ENCODE measurements at regions not wholly inside any gene's neighbourhood (a gene's known extent, or its start where the extent isn't known, plus 50 kb on each side); places are given as distances from the start of the nearest gene placed in this dataset.

GRCh38 chr5:171606414-171607024 lies 179.1 kb upstream of the SMIM23 start:
- dilution Hi-C loops (cut with HindIII; ENCODE audit: low sequenced_read_pairs, unreplicated experiment): no loop called here
- H3K4me2 ChIP-seq (ENCODE audit: low read depth, low read length): no peak overlapping the region

More at GRCh38 chr5:171606414-171607024, 179.1 kb upstream of the SMIM23 start:
- no peak overlapping the region for H3K4ac ChIP-seq (ENCODE audit: low read depth, low read length)
- H3K23ac ChIP-seq (ENCODE audit: low read depth, low read length): no peak overlapping the region
- intact Hi-C loops (cut with micrococcal nuclease) (no loop called here), in situ Hi-C loops (cut with MboI; ENCODE audit: low sequenced_read_pairs) (loop anchor here (25.0 kb wide), 1 partner anchor 431 kb away; no protein-coding TSS in a partner anchor)
- peaks cover 4% of the 10 kb centered on the region for H3K9me3 ChIP-seq (ENCODE audit: control insufficient read depth, insufficient read depth, low read length)
- H3K14ac ChIP-seq (replicated peaks; ENCODE audit: low read depth, low read length): no peak overlapping the region
- H2BK5ac ChIP-seq (ENCODE audit: low read depth, low read length, poor library complexity, severe bottlenecking): no peak overlapping the region
- no peaks in the 10 kb centered on the region for H3K36me3 ChIP-seq (ENCODE audit: control insufficient read depth, insufficient read depth, low read length)
- ATAC-seq (ENCODE audit: low read depth): no peak
- H3K27me3 ChIP-seq (ENCODE audit: control insufficient read depth, insufficient read depth, low read length): peaks cover 19% of the 10 kb centered on the region
- no peak overlapping the region for H2BK20ac ChIP-seq (ENCODE audit: low read depth, low read length)
- H4K20me1 ChIP-seq (ENCODE audit: insufficient read depth, low read length): no peaks in the 10 kb centered on the region
- no peak overlapping the region for H4K5ac ChIP-seq (ENCODE audit: low read depth, low read length)
- no peak overlapping the region for H2BK120ac ChIP-seq (ENCODE audit: low read depth, low read length)
- peak; percentile 27; the same call in 1 of the 2 replicates for TF ChIP-seq CTCF (conservative IDR thresholded peaks at IDR 0.05; ENCODE audit: low read depth, low read length)
- TF ChIP-seq SMC3 (IDR thresholded peaks at IDR 0.05; ENCODE audit: low read depth, low read length): peak; percentile 23; the same call in 1 of the 2 replicates
- no peak for TF ChIP-seq CHD1 (IDR thresholded peaks at IDR 0.05; ENCODE audit: low read depth, low read length)
- TF ChIP-seq RCOR1 (IDR thresholded peaks at IDR 0.05; ENCODE audit: insufficient replicate concordance, low read length): no peak
- peak; percentile 35 for TF ChIP-seq RAD21 (IDR thresholded peaks at IDR 0.05; ENCODE audit: low read length)
- TF ChIP-seq MXI1 (IDR thresholded peaks at IDR 0.05; ENCODE audit: borderline replicate concordance, low read depth, low read length): no peak
- no peak for TF ChIP-seq NFE2L2 (IDR thresholded peaks at IDR 0.05; ENCODE audit: low read depth, low read length)
- no peak for TF ChIP-seq USF2 (IDR thresholded peaks at IDR 0.05; ENCODE audit: low read depth, low read length)
- no peak for TF ChIP-seq ELK1 (IDR thresholded peaks at IDR 0.05; ENCODE audit: borderline replicate concordance, low read depth, low read length)
- H2BK15ac ChIP-seq (ENCODE audit: low read depth, low read length): no peak overlapping the region
- H3K27ac ChIP-seq (ENCODE audit: insufficient read depth, low read length): no peak overlapping the region
- no peak overlapping the region for H3K56ac ChIP-seq (ENCODE audit: extremely low read depth, insufficient read depth, low read length)
- no peak overlapping the region for H2AK9ac ChIP-seq (replicated peaks; ENCODE audit: low read depth, low read length, poor library complexity)
- no peak overlapping the region for H2AK5ac ChIP-seq (ENCODE audit: low read depth, low read length)
- no peak overlapping the region for H3K18ac ChIP-seq (ENCODE audit: low read depth, low read length)
- H2AFZ ChIP-seq (replicated peaks; ENCODE audit: low read length, poor library complexity): no peak overlapping the region
- H3K4me3 ChIP-seq (ENCODE audit: insufficient read depth, low read depth, low read length): no peak overlapping the region
- no peaks in the 10 kb centered on the region for H3K9me1 ChIP-seq (ENCODE audit: insufficient read depth, low read length)
- no peaks in the 10 kb centered on the region for H3K4me1 ChIP-seq (ENCODE audit: control insufficient read depth, insufficient read depth, low read length)
- no peaks in the 10 kb centered on the region for H3K79me1 ChIP-seq (ENCODE audit: low read depth in 1 of 2, low read length in 2 of 2)
- H4K91ac ChIP-seq (ENCODE audit: insufficient read depth, low read depth, low read length): no peak overlapping the region
- POLR2A ChIA-PET (ENCODE audit: unreplicated experiment): no interaction called here
- peak; percentile 10 for DNase-seq
- BruUV-seq (replicated peaks): no TSS peak
- no peak overlapping the region for H3K9ac ChIP-seq (ENCODE audit: low read depth, low read length)
- no peak overlapping the region for H4K8ac ChIP-seq (ENCODE audit: low read depth in 2 of 2, low read length in 2 of 2)
- CTCF ChIA-PET: interaction anchor here (1.2 kb wide), 1 partner anchor 10 kb away, joined by 5 read pairs; no protein-coding TSS in a partner anchor
